GM20431 (cell line): ENCODE measurements at regions not wholly inside any gene's neighbourhood (a gene's known extent, or its start where the extent isn't known, plus 50 kb on each side); places are given as distances from the start of the nearest gene placed in this dataset.

ENCODE experiments used
- in situ Hi-C: fragments of 300-500 bp; cut with MseI, MboI; formaldehyde crosslinking; loops from one replicate; pipeline ENCODE4 v1.15.0; 2020; ENCODE audit warnings: low sequenced_read_pairs; ENCODE audit not compliant: unreplicated experiment

DNA sequence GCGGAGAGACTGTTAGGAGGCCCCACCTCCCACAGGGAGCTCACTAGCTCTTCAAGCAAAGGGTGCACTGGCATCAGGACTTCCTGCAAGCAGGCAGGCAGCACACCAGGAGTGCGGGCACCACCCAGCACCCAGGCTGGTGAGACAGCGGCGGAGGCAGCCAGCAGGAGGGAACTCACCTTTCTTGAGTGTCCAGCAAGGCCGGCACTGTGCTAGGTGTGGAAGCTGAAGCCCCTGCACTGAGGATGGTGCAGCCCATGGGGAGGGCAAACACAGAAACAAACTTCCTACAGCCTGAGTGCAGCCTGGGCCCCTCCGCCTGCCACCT is 100.7 kb upstream of the ID2 start:
- in situ Hi-C loops: no loop called here

GRCh38 chr2:8581601-8582041 is 100.2 kb upstream of the ID2 start:
- in situ Hi-C loops: no loop called here

GRCh38 chr2:8582191-8582590 is 99.7 kb upstream of the ID2 start:
- in situ Hi-C loops: no loop called here

GRCh38 chr2:8582651-8583399 is 99.0 kb upstream of the ID2 start:
- in situ Hi-C loops: no loop called here

GRCh38 chr2:8583400-8584173 is 98.3 kb upstream of the ID2 start:
- in situ Hi-C loops: no loop called here

- in situ Hi-C loops: no loop called here
Measured at GRCh38 chr2:8584174-8585066, 97.4 kb upstream of the ID2 start.

DNA sequence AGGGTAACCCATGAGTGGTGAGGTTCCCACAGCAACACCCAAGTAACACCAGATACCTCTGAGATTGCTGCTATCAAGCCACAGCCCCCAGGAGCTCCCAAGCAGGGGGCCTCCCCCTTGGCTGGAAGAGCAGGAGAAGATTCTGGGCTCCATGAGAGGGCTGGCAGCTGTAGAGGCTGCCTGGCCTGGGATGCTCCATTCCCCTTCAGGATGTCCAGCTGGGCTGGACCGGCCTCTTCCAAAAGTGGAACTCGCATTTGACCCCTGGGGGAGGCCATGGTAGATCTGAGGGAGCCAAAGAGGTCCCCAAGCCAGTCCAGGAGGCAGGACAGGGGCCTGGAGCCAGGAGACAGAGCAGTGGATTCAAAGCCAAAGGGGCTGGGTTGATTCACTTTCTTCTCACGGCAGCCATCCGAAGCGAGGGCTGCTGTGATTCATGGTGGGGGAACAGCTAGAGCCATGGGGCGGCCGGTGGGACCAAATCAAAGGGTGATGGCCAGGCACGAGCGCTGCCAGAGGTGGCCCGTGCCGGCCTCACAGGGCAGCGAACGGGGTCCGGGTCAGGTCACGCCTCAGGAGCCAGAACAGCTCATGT is 95.3 kb upstream of the ID2 start:
- in situ Hi-C loops: no loop called here

GRCh38 chr2:8587251-8587791 is 94.5 kb upstream of the ID2 start:
- in situ Hi-C loops: no loop called here

DNA sequence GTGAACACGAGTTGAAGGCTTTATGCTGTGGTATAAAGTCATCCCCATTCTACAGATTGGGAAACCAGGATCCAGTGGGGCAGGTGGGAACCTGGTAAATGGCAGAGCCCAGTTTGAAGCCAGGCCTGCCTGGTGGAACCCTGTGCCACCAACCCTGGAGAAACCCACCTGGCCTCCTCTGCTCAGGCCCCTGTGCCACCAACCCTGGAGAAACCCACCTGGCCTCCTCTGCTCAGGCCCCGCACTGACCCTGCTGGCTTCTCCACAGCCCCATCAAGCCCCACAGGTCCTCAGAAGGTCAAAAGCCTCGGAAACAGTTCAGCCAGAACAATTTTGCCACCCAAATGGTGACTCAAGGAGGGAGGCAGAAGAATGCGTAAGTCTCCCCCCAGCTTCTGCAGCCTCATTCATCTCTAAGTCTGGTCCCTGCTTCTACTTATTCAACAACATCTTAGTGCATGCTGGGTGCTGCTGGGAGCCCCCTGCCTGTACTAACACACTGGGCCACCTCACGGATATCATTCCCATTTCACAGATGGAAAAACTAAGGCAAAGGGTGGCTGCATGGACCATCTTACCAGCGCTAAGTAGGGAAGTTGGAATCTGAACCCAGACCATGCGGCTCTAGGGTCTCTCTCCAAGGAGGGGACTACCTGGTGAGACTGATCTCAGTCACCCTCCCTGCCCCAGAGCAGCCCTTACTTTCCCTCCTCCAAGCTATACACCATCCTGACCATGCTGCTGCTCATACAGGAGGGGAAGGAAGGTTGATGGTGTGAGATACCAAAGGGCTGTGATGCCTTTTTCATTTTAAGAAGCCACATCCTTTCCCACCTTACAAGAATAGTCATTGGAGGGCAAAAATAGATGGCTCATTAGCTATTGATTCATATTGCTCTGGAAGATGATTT is 93.7 kb upstream of the ID2 start:
- in situ Hi-C loops: no loop called here

GRCh38 chr2:8588831-8589191 is 93.0 kb upstream of the ID2 start:
- in situ Hi-C loops: no loop called here

- in situ Hi-C loops: no loop called here
Measured at GRCh38 chr2:8589721-8590120, 92.1 kb upstream of the ID2 start.

GRCh38 chr2:8590938-8591337 is 90.9 kb upstream of the ID2 start:
- in situ Hi-C loops: no loop called here

DNA sequence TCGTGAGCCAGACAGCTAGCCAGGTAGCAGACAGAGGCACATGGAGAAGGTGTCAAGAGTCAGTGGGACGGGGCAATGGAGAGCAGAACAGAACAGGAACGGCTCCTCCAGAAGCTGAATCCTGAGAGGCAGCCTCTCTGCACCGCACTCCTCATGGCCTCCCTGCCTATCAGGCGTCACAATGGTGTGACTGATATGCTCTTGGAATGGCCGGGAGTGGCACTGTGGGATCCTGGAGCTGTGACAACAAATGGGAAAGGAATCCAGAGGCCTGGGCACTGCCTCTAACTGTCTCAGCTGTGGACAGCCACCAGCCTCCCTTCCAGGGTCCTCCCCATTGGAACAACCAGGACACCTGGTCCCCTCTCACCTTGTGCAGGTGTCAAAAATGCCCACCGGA is 89.1 kb upstream of the ID2 start:
- in situ Hi-C loops: no loop called here

DNA sequence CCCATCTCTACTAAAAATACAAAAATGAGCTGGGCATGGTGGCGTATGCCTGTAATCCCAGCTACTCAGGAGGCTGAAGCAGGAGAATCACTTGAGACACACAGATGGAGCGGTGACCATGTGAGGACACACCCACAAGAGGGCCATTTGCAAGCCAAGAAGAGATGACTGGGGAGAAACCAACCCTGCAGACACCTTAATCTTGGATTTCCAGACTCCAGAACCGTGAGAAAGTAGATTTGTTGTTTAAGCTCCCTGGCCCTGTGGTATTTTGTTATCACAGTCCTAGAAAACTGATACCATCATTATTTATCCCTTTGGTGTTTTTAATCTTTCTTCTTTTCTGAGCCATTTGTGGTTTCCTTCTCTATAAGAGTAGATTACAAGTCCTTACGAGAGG is 88.6 kb upstream of the ID2 start:
- in situ Hi-C loops: no loop called here

- in situ Hi-C loops: no loop called here
Measured at GRCh38 chr2:8594731-8595427, 87.0 kb upstream of the ID2 start.

DNA sequence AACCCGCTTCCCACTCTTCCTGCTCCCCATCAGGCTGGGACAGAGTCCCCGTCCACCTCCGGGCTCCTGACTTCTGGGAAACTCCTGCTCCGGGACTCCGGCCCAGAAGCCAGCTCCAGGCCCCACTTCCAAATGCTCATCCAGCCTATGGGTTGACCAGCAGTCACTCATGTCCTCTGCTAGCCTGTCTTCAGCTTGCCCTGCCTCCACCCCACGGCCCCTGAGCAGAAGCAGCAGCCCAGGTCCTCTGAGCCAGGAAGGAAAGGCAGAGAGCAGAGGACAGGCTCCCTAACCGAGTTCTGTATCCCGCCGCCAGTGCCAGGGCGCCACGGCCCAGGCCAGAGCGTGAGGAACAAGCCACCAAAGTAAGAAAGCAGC is 86.4 kb upstream of the ID2 start:
- in situ Hi-C loops: no loop called here

GRCh38 chr2:8595811-8596600 is 85.8 kb upstream of the ID2 start:
- in situ Hi-C loops: no loop called here

GRCh38 chr2:8597094-8597493 is 84.8 kb upstream of the ID2 start:
- in situ Hi-C loops: no loop called here
